Neural cell (in vitro differentiated cells): ENCODE measurements at regions not wholly inside any gene's neighbourhood (a gene's known extent, or its start where the extent isn't known, plus 50 kb on each side); places are given as distances from the start of the nearest gene placed in this dataset.

Experiments
- EP300 ChIP-seq: fragments of 450-650 bp; conservative IDR thresholded peaks from 2 replicates; pipeline ENCODE4 v1.6.1; 2014; ENCODE audit warnings: antibody characterized with exemption, mild to moderate bottlenecking, moderate library complexity; ENCODE audit not compliant: poor library complexity, severe bottlenecking
- RAD21 ChIP-seq: fragments of 450-650 bp; conservative IDR thresholded peaks from 2 replicates; pipeline ENCODE4 v1.6.1; 2014; ENCODE audit warnings: antibody characterized with exemption, mild to moderate bottlenecking, moderate library complexity
- SMC3 ChIP-seq: fragments of 450-650 bp; conservative IDR thresholded peaks from 2 replicates; pipeline ENCODE4 v1.6.1; 2014; ENCODE audit warnings: antibody characterized with exemption, mild to moderate bottlenecking, moderate library complexity; ENCODE audit not compliant: poor library complexity
- TF ChIP-seq, protein P1 (sequence below): fragments of 450-650 bp; IDR thresholded peaks from 2 replicates; pipeline ENCODE4 v1.5.1; 2014; ENCODE audit warnings: antibody characterized with exemption, mild to moderate bottlenecking, moderate library complexity; ENCODE audit not compliant: poor library complexity, severe bottlenecking

DNA sequence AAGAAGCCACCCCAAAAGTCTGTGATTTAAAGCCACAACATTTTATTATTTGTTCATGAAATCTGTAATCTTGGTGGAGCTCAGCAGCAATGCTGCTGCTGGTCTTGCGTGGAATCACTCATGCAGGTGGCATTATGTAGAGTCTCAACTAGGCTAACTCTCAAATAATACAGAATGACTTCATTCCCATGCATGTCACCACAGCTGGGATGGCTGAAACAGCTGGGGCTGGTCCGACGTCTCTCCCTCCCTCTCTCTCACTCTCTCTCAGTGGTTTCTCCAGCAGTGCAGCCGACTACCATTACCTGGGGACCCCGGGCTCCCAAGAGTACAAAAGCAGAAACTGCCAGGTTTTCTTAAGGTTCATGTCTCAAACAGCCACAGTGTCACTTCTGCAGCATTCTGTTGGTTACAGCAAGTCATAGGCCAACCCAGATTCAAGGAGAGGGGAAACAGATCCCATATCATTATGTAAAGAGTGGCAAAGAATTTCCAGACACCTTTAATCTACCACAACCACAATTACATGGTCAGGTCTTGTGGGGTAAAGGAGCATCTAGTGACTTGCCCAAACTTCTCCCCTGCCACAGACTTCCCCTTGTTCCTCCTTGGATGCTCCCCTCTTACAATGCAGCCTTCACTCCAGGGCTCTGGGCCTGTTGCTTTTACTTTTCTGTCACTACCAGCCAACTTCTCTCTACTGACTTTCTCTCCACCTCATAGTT, 192.0 kb upstream of the HMGA2 start:
- TF ChIP-seq, protein P1, sequence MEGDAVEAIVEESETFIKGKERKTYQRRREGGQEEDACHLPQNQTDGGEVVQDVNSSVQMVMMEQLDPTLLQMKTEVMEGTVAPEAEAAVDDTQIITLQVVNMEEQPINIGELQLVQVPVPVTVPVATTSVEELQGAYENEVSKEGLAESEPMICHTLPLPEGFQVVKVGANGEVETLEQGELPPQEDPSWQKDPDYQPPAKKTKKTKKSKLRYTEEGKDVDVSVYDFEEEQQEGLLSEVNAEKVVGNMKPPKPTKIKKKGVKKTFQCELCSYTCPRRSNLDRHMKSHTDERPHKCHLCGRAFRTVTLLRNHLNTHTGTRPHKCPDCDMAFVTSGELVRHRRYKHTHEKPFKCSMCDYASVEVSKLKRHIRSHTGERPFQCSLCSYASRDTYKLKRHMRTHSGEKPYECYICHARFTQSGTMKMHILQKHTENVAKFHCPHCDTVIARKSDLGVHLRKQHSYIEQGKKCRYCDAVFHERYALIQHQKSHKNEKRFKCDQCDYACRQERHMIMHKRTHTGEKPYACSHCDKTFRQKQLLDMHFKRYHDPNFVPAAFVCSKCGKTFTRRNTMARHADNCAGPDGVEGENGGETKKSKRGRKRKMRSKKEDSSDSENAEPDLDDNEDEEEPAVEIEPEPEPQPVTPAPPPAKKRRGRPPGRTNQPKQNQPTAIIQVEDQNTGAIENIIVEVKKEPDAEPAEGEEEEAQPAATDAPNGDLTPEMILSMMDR: no peak
- TF ChIP-seq EP300 (no peak), RAD21 (no peak), SMC3 (no peak)
